Mucosa of rectum (tissue), 2 donors: ENCODE measurements at regions not wholly inside any gene's neighbourhood (a gene's known extent, or its start where the extent isn't known, plus 50 kb on each side); places are given as distances from the start of the nearest gene placed in this dataset.

Experiments
- H3K27ac ChIP-seq, 2 donors: one replicate each; pipeline ENCODE4 v1.7.0; 2013; ENCODE audit warnings: inconsistent platforms in 2 of 2, low read depth in 2 of 2, low read length in 2 of 2
- H3K27me3 ChIP-seq, 2 donors: one replicate each; pipeline ENCODE4 v1.7.0; 2013; ENCODE audit warnings: low read length in 2 of 2; ENCODE audit not compliant: control insufficient read depth in 2 of 2, insufficient read depth in 2 of 2
- H3K36me3 ChIP-seq, 2 donors: one replicate each; pipeline ENCODE4 v1.7.0; 2013; ENCODE audit warnings: low read length in 2 of 2; ENCODE audit not compliant: control insufficient read depth in 2 of 2, insufficient read depth in 2 of 2
- H3K4me1 ChIP-seq, 2 donors: one replicate each; pipeline ENCODE4 v1.7.0; 2013; ENCODE audit warnings: low read length in 2 of 2, mild to moderate bottlenecking in 1 of 2; ENCODE audit not compliant: control insufficient read depth in 2 of 2, insufficient read depth in 2 of 2
- H3K4me3 ChIP-seq, 2 donors: one replicate each; pipeline ENCODE4 v1.7.0; 2013; ENCODE audit warnings: low read length in 2 of 2
- H3K9ac ChIP-seq, 2 donors: one replicate each; pipeline ENCODE4 v1.7.0; 2013; ENCODE audit warnings: low read length in 2 of 2, low read depth in 1 of 2, mild to moderate bottlenecking in 1 of 2
- H3K9me3 ChIP-seq, 2 donors: one replicate each; pipeline ENCODE4 v1.7.0; 2013; ENCODE audit warnings: low read length in 2 of 2; ENCODE audit not compliant: control insufficient read depth in 2 of 2
- donor health status: healthy.
- donor health status: Normal muscosa, but diverticular disease.

DNA sequence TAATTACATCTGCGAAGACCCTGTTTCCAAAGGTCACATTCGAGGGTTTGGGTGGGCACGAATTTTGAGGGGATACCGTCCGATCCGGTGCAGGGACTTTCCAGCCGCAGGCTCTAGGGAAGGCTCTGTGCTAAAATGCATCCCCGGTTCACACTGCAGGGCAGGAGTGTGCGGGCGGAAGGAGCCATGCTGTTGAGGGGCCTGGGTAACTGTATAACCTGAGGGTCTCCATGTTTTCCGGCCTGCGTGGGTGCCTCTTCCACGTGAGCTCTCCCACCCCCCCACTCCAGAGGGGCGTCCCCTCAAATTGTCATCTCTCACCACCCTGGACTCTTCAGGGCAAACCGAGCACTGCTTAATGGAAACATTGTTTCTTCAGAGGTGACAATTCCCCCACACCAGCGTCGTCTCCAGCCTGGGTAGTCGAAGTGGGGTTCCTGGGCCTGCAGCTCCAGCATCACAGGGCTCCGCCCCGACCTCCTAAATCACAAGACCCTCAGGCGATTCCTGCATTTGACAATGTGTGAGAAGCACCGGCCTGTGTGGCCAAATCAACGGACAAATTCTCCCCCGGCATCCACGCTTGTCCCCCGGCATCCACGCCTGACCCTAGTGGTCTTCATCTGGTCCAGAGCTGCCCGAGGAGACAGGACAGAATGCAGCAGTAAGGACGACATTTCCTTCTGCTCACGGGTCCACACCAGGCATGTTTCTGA lies 51.2 kb downstream of the FOXL3 start:
- Histone ChIP-seq H3K9me3 (no peaks in the 10 kb centered on the region), H3K9ac (peak overlapping the region; percentile 14 to 44), H3K4me3 (no peak overlapping the region), H3K36me3 (no peaks in the 10 kb centered on the region), H3K4me1 (peaks cover 9 to 34% of the 10 kb centered on the region in 2 donors), H3K27ac (peak overlapping the region; percentile 77 to 78), H3K27me3 (no peaks in the 10 kb centered on the region)

DNA sequence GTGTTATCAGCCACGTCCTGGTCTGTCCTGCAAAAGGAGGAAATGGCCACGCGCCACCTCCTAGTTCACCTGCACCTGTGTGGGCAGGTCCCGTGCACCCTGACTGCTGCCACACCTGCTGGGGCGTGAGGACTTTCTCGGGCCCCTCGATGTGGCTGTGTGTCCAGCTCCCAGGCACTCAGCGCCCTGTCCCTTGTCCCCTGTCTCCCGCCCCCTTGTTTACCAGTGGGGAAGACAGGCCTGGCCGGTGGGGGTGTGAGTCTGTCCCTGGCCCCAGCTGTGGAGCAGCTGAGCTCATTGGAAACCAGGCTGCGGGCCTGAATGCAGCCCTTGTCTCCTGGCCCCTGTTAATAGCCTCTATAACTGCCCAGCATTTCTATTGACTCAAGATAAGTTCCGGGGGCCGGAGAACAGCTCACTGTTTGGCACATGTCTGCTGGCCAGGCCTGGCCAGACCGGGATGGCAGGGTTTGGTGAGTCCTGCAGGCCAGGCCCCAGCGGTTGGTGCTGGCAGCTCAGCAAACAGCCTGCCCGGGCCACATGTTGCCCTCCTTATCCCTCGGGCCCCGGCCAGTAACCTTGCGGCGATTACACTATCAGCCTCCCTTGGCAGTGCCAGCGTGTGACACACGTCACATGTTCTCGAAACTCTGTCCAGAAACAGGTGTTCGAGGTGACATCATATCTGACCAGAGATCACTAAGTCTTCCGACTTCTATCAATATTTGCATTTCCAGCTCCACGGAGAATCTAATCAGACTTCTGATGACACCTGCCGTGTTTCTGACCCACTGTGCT lies 52.1 kb downstream of the FOXL3 start:
- Histone ChIP-seq H3K36me3 (no peaks in the 10 kb centered on the region), H3K9me3 (no peaks in the 10 kb centered on the region), H3K4me3 (no peak overlapping the region), H3K9ac (peak overlapping the region in 1 of 2 donors; percentile 50), H3K27ac (peak overlapping the region; percentile 77 to 78), H3K4me1 (peaks cover 9 to 34% of the 10 kb centered on the region in 2 donors), H3K27me3 (no peaks in the 10 kb centered on the region)

DNA sequence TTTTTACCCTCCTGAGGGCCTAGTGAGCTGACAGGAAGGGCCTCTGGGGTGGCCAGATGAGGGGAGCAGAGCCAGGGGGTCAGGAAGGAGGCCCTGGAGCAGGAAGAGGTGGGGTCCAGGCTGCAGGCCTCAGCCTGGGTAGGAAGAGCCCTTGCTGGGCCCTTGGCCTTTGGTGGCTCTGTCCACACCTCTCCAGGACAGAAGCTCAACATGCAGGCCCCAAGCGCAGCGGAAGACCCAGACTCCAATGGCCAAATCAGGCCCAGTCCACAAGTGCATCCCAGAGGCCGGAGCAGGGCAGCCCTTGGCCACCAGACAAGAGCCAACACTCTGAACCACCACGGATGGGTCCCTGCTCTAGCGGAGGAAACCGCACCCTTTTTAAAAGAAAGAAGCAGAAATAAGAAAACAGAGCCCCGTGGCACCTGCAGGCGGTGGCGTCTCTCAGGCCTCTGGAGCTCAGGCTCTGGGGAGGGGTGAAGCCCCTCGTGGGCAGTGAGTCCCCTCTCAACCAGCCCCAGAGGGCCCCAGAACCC lies 52.8 kb downstream of the FOXL3 start:
- Histone ChIP-seq H3K27ac (peak overlapping the region; percentile 77 to 78), H3K27me3 (no peaks in the 10 kb centered on the region), H3K4me3 (no peak overlapping the region), H3K9ac (peak overlapping the region in 1 of 2 donors; percentile 50), H3K36me3 (no peaks in the 10 kb centered on the region), H3K9me3 (no peaks in the 10 kb centered on the region), H3K4me1 (peaks cover 9 to 34% of the 10 kb centered on the region in 2 donors)

DNA sequence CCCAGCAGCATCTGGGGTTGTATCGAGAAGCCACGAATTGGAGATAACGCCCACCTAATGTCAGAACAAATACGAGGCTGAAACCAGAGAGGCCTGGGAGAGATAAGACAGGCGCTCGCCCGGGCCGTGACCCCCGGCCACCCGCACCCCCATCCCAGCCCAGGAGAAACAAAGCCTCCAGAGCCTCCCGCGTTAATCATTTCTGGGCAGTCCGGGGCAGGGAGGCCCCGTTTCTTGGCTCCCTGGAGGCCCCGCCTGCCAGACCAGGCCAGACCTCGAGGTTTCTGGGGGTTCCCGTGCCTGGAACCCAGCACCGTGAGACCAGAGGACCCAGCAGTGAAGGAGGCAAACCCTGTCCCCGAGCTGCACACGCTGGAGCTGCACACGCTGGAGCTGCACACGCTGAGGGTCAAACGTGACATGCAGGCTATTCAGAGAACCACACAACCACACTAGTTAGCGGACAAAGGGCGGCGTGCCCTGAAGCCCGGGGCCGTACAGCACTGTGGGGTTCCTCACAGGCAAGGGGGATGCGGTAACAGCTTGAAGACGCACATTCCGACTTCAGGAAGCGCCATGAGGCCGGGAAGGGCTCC lies 53.4 kb downstream of the FOXL3 start:
- no peaks in the 10 kb centered on the region for H3K27me3 ChIP-seq
- H3K27ac ChIP-seq: peak overlapping the region in 1 of 2 donors; percentile 77

DNA sequence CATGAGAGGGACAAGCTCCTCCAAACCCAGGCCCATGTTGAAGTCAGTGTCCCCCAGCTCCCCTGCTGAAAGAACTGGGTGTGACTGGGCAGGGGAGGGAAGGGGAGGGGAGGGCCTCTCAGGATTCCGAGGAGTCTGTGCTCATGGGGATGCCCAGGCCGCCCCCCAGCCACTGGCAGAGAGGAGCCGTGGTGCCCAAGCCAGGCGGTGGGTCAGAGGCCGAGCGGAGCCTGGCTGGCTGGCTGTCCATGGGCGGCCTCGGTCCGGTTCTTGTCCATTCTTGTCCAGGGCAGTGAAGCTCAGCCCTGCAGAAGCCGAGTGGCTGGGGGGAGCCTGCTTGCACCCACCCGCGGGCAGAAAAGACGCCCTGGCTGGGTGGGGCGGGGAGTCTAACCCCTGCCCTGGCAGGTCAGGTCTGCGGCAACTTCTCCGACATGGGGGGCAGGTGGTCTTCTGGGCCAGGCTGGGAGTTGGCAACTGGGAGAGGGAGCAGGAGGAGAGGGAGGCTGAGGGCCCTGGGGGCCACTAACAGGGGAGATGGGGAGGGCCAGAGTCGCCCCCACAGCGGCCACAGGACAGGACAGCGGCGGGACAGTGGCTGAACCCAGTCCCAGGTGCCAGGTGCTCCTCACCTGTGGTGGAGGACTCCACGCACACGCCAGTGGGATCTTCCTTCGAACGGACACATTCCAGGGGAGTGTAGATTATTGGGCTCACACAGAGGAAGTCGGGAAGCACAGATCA lies 54.1 kb downstream of the FOXL3 start:
- H3K27ac ChIP-seq: no peak overlapping the region
- no peak overlapping the region for H3K9ac ChIP-seq
- no peak overlapping the region for H3K4me3 ChIP-seq
- H3K4me1 ChIP-seq: peaks cover 9 to 34% of the 10 kb centered on the region in 2 donors
- no peaks in the 10 kb centered on the region for H3K9me3 ChIP-seq
- H3K27me3 ChIP-seq: no peaks in the 10 kb centered on the region
- H3K36me3 ChIP-seq: no peaks in the 10 kb centered on the region

More for the DNA sequence above, 53.4 kb downstream of the FOXL3 start:
- Histone ChIP-seq H3K4me1 (peaks cover 9 to 34% of the 10 kb centered on the region in 2 donors), H3K36me3 (no peaks in the 10 kb centered on the region), H3K9me3 (no peaks in the 10 kb centered on the region), H3K4me3 (no peak overlapping the region), H3K9ac (no peak overlapping the region)

DNA sequence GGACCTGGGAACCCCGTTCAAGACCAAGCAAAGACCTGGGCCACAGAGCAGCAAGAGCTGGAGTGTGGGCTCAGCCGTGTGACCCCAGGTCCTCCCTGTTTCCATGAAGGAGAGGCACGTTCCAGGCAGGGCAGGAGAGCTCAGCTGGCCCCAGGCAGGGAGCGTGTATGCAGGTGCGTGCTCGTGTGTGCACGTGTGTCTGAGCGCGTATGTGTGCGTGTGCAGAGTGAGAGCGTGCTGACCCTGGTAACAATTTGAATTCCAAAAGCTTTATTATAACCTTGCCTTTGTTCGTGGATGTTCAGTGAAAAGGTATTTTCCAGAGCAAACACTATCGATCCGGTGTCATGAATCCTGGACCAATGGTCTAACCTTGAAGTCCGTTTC lies 54.6 kb downstream of the FOXL3 start:
- H3K36me3 ChIP-seq: no peaks in the 10 kb centered on the region
- no peak overlapping the region for H3K9ac ChIP-seq
- peaks cover 9 to 31% of the 10 kb centered on the region in 2 donors for H3K4me1 ChIP-seq
- no peaks in the 10 kb centered on the region for H3K27me3 ChIP-seq
- no peak overlapping the region for H3K4me3 ChIP-seq
- no peak overlapping the region for H3K27ac ChIP-seq
- H3K9me3 ChIP-seq: no peaks in the 10 kb centered on the region

DNA sequence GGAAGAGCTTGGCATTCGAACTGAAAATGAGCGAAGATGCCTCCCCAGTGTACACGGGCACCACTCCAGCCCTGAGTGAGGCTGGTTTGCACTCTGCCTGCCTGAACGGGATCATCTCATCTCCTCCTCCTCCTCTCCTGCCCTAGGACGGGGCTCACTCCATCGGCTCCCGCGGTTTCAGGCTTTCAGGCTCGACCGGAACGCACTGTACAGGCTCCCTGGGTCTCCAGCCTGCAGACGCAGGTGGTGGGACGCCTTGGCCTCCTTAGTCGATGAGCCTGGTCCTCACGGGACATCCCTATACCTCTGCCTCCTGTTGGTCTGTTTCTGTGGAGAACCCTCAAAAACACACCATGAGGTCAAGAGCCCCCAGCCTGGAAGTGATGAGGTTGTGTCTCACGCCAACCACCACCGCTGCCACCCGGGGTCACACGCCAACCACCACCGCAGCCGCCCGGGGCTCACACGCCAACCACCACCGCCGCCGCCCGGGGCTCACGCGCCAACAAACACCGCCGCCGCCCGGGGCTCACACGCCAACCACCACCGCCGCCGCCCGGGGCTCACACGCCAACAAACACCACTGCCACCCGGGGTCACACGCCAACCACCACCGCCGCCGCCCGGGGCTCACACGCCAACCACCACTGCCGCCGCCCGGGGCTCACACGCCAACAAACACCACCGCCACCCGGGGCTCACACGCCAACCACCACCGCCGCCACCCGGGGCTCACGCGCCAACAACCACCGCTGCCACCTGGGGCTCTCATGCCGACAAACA lies 56.3 kb downstream of the FOXL3 start:
- Histone ChIP-seq H3K4me3 (no peak overlapping the region), H3K36me3 (no peaks in the 10 kb centered on the region), H3K9ac (no peak overlapping the region), H3K4me1 (peaks cover 9 to 18% of the 10 kb centered on the region in 2 donors), H3K27me3 (no peaks in the 10 kb centered on the region), H3K9me3 (no peaks in the 10 kb centered on the region), H3K27ac (no peak overlapping the region)

DNA sequence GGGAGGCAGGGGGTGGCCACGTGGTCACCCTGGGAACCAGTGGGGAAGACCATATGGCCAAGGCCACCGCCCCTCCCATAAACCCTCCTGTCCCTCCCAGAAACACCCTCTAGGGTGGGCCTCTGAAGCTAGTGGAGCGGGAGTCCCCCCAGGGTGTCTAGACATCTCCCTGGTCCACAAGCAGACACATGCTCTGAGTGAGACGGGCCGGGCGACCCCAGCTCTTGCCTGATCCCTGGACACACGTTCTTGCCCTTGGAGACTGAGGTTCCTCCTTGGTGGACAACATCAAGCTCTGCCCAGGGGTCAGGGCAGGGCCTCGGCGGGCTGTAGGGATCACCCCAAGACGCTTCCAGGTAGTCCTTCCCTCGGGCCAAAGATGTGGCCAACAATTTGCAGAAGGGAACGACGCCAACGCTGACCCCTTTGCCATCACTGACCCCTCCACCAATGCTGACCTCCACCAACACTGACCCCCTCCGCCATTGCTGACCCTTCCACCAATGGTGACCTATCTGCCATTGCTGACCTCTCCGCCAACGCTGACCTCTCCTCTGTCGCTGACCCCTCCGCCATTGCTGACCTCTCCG lies 57.1 kb downstream of the FOXL3 start:
- no peak overlapping the region for H3K9ac ChIP-seq
- H3K4me1 ChIP-seq: peaks cover 2 to 10% of the 10 kb centered on the region in 2 donors
- H3K36me3 ChIP-seq: no peaks in the 10 kb centered on the region
- H3K27me3 ChIP-seq: no peaks in the 10 kb centered on the region
- H3K4me3 ChIP-seq: no peak overlapping the region
- H3K27ac ChIP-seq: no peak overlapping the region
- no peaks in the 10 kb centered on the region for H3K9me3 ChIP-seq
